ENCODE measurements at regions not wholly inside any gene's neighbourhood (a gene's known extent, or its start where the extent isn't known, plus 50 kb on each side); places are given as distances from the start of the nearest gene placed in this dataset.

DNA sequence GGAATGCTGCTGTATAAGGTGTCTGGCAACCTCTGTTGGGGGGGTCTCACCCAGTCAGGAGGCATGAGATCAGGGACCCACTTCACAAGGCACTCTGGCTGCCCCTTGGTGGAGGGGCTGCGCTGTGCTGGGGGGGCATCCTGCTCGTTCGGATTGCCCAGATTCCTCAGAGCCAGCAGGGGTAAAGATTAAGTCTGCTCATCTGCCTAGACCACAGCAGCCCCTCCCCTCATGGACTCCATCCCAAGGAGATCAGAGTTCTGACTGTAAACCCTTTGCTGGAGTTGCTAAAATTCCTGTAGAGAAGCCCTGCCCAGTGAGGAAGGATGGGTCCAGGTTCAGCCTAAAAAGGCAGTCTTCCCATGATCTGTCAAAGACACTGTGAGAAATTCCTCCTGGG is 262.0 kb upstream of the C9orf72 start (continued):
- TF ChIP-seq, protein P1, sequence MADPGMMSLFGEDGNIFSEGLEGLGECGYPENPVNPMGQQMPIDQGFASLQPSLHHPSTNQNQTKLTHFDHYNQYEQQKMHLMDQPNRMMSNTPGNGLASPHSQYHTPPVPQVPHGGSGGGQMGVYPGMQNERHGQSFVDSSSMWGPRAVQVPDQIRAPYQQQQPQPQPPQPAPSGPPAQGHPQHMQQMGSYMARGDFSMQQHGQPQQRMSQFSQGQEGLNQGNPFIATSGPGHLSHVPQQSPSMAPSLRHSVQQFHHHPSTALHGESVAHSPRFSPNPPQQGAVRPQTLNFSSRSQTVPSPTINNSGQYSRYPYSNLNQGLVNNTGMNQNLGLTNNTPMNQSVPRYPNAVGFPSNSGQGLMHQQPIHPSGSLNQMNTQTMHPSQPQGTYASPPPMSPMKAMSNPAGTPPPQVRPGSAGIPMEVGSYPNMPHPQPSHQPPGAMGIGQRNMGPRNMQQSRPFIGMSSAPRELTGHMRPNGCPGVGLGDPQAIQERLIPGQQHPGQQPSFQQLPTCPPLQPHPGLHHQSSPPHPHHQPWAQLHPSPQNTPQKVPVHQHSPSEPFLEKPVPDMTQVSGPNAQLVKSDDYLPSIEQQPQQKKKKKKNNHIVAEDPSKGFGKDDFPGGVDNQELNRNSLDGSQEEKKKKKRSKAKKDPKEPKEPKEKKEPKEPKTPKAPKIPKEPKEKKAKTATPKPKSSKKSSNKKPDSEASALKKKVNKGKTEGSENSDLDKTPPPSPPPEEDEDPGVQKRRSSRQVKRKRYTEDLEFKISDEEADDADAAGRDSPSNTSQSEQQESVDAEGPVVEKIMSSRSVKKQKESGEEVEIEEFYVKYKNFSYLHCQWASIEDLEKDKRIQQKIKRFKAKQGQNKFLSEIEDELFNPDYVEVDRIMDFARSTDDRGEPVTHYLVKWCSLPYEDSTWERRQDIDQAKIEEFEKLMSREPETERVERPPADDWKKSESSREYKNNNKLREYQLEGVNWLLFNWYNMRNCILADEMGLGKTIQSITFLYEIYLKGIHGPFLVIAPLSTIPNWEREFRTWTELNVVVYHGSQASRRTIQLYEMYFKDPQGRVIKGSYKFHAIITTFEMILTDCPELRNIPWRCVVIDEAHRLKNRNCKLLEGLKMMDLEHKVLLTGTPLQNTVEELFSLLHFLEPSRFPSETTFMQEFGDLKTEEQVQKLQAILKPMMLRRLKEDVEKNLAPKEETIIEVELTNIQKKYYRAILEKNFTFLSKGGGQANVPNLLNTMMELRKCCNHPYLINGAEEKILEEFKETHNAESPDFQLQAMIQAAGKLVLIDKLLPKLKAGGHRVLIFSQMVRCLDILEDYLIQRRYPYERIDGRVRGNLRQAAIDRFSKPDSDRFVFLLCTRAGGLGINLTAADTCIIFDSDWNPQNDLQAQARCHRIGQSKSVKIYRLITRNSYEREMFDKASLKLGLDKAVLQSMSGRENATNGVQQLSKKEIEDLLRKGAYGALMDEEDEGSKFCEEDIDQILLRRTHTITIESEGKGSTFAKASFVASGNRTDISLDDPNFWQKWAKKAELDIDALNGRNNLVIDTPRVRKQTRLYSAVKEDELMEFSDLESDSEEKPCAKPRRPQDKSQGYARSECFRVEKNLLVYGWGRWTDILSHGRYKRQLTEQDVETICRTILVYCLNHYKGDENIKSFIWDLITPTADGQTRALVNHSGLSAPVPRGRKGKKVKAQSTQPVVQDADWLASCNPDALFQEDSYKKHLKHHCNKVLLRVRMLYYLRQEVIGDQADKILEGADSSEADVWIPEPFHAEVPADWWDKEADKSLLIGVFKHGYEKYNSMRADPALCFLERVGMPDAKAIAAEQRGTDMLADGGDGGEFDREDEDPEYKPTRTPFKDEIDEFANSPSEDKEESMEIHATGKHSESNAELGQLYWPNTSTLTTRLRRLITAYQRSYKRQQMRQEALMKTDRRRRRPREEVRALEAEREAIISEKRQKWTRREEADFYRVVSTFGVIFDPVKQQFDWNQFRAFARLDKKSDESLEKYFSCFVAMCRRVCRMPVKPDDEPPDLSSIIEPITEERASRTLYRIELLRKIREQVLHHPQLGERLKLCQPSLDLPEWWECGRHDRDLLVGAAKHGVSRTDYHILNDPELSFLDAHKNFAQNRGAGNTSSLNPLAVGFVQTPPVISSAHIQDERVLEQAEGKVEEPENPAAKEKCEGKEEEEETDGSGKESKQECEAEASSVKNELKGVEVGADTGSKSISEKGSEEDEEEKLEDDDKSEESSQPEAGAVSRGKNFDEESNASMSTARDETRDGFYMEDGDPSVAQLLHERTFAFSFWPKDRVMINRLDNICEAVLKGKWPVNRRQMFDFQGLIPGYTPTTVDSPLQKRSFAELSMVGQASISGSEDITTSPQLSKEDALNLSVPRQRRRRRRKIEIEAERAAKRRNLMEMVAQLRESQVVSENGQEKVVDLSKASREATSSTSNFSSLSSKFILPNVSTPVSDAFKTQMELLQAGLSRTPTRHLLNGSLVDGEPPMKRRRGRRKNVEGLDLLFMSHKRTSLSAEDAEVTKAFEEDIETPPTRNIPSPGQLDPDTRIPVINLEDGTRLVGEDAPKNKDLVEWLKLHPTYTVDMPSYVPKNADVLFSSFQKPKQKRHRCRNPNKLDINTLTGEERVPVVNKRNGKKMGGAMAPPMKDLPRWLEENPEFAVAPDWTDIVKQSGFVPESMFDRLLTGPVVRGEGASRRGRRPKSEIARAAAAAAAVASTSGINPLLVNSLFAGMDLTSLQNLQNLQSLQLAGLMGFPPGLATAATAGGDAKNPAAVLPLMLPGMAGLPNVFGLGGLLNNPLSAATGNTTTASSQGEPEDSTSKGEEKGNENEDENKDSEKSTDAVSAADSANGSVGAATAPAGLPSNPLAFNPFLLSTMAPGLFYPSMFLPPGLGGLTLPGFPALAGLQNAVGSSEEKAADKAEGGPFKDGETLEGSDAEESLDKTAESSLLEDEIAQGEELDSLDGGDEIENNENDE (IDR thresholded peaks at IDR 0.05; ENCODE audit: insufficient replicate concordance, low read length): no peak
- TF ChIP-seq BACH1 (IDR thresholded peaks at IDR 0.05; ENCODE audit: low read length) (no peak), SRF (IDR thresholded peaks at IDR 0.05; ENCODE audit: low read depth, low read length) (no peak), NANOG (IDR thresholded peaks at IDR 0.05; ENCODE audit: insufficient read depth, low read depth, low read length, poor library complexity, severe bottlenecking) (no peak), BRCA1 (IDR thresholded peaks at IDR 0.05; ENCODE audit: low read depth, low read length) (no peak), CEBPB (IDR thresholded peaks at IDR 0.05; ENCODE audit: low read depth, low read length) (no peak), SP1 (IDR thresholded peaks at IDR 0.05; ENCODE audit: low read depth, low read length) (no peak)
